VCaP (cell line): ENCODE measurements at regions not wholly inside any gene's neighbourhood (a gene's known extent, or its start where the extent isn't known, plus 50 kb on each side); places are given as distances from the start of the nearest gene placed in this dataset.

Source experiments
- H3K27ac ChIP-seq: fragments of 450-650 bp; 2 replicates; pipeline ENCODE4 v1.5.1; 2017
- TF ChIP-seq, protein P1 (sequence below): fragments of 450-650 bp; conservative IDR thresholded peaks from 2 replicates; pipeline ENCODE4 v1.5.1; 2017; ENCODE audit warnings: mild to moderate bottlenecking, moderate library complexity

DNA sequence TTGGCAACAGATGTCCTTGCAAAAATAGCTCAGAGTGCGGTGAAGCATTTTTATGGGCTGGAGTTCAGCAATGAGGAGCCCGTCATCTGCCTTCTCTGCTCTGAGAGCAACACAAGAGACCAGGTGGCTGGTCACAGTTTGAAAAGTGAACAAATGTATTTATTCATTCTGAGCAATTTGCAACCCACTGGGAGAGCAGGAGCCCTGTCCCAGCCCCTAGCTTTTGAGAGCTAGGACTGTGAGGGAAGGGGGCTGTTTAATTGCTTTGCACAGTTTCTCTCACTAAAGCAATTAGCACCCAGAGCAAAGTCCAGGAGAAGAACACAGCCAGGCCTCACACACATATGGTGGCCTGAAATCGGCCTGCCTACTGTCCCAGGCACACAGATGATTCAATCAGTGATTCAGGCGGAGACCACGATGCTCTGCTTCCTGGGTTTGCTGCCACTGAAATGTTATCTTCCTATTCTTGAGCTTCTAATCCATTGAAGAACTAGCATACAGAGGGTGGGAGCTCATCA lies 646.1 kb upstream of the ACVR2A start:
- TF ChIP-seq, protein P1, sequence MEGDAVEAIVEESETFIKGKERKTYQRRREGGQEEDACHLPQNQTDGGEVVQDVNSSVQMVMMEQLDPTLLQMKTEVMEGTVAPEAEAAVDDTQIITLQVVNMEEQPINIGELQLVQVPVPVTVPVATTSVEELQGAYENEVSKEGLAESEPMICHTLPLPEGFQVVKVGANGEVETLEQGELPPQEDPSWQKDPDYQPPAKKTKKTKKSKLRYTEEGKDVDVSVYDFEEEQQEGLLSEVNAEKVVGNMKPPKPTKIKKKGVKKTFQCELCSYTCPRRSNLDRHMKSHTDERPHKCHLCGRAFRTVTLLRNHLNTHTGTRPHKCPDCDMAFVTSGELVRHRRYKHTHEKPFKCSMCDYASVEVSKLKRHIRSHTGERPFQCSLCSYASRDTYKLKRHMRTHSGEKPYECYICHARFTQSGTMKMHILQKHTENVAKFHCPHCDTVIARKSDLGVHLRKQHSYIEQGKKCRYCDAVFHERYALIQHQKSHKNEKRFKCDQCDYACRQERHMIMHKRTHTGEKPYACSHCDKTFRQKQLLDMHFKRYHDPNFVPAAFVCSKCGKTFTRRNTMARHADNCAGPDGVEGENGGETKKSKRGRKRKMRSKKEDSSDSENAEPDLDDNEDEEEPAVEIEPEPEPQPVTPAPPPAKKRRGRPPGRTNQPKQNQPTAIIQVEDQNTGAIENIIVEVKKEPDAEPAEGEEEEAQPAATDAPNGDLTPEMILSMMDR, result no peak
- H3K27ac ChIP-seq, result no peak overlapping the region

DNA sequence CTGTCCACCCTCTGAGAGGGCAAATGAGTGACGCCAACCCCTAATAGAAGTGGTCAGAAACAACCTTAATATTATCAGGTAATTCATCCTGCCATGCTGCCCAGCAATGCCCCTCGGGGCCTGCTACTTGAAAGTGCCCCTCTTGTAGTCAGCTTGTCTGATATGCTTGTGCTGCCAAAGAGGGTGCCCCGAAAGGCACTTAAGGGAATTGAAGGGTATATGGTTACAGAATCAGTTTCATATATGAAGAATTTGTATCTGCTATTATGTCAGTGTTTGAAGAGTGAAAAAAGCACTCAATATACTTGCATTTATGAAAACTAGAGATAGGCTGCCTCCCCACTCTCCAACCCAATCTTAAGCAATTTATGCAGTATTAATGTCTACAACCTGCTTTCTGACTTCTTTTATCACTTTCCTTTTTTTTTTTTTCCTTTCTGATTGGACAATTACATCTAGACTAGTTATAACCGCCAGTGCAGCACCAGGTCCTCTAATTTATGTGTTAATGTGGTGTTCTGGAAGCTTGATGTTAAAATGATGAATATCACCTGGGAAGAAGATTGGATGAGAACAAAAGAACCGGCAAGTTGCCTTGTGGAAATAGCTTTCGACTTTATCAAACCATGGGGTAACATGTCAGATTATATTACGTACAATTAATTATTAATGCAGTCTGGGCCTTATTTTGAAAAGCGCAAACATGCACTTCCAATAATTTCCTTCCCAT lies 646.9 kb upstream of the ACVR2A start:
- TF ChIP-seq, protein P1, result no peak
- no peak overlapping the region for H3K27ac ChIP-seq

DNA sequence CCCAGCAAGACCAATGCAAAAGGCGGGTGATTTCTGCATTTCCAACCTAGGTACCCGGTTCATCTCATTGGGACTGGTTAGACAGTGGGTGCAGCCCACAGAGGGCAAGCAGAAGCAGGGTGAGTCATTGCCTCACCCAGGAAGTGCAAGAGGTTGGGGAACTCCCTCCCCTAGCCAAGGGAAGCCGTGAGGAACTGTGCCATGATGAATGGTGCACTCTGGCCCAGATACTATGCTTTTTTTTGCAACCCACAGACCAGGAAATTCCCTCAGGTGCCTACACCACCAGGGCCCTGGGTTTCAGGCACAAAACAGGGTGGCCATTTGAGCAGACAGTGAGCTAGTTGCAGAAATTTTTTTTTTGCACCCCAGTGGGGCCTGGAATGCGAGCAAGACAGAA lies 662.6 kb upstream of the ACVR2A start:
- H3K27ac ChIP-seq, result no peak overlapping the region
- TF ChIP-seq, protein P1, result no peak

DNA sequence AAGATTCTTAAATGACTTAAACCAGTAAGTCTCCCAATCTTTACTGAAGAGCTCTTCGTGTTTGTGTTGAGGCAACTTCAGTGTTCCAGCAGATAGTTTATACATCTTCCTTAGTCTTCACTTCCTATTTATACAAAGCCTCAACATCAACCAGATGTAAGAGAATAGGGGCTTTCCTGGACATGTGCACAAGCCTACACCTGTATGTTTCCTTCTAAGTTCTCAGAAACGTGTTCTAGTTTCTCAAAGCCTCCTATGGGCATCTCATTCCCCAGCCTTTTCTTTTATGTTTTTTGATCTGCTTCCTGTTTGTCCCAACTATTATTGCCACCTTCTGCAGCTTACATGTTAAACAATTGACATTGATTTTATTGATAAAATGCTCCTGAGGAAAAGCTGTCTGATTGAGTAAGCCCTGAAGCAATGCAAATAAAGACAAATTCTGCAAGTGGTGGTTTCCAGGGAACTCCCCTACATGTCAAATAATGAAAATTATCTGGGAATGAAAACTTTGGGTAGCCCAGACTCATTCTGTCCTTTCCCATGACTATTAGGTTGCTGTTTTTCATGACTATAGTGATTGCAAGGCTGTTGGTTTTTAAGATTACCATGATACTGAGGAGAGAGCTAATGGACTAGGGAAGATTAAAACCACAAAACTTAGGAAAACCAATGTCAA lies 663.3 kb upstream of the ACVR2A start:
- TF ChIP-seq, protein P1, result no peak
- H3K27ac ChIP-seq, result no peak overlapping the region

DNA sequence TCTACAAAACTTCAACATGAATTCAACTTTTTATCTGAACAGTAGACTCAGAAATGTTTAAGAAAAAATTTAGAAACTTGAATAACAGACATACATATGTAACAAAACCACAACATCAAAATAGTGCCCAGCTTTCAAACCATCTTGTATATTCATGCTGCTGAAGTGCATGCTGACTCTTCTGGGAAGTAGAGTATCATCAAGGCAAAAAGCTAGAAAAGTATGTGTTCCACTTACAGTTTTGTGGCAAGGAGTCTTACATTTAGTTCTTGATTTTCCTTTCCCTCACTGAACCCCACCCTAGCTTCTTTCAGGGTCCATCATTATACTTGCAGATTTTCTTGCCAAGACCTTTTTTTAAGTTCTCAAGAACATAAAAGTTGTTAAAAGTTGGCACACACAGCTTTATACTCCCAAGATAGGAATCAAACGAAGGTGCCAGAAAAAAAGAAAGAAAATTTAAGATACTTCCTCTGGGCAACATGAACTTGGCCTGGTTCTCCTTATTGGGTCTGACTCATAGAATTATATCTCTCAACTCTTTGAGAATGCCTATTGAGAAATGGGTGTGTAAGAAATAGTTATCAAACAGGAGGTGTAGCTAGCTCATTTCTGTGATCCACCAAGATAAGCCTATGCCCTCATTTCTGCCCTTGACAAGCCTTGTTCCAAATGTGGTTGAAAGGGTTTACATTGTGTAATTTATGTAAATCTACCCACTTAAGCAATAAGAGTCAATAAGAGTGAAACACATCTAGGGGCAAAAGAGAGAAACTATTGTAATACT lies 667.6 kb upstream of the ACVR2A start:
- no peak overlapping the region for H3K27ac ChIP-seq
- TF ChIP-seq, protein P1, result no peak

DNA sequence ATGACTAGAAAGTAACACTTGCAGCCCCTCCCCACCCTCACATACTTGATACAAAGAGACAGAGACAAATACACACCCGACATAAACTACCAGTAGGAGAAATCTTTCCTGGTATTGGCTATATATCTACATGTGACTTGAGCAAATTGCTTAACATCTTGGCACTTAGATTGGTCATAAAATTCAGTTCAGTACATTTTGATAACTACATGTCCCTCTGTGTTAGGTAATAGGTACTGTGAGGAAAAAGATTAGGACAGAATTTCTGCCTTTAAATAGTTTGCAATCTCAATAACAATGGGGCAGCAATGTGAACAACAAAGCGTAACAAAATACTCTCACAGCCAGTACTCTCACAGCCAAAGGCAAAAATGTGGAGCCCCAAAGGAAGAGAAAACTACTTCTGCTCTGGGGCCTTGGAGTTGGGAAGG lies 670.0 kb upstream of the ACVR2A start:
- no peak overlapping the region for H3K27ac ChIP-seq
- TF ChIP-seq, protein P1, result no peak

DNA sequence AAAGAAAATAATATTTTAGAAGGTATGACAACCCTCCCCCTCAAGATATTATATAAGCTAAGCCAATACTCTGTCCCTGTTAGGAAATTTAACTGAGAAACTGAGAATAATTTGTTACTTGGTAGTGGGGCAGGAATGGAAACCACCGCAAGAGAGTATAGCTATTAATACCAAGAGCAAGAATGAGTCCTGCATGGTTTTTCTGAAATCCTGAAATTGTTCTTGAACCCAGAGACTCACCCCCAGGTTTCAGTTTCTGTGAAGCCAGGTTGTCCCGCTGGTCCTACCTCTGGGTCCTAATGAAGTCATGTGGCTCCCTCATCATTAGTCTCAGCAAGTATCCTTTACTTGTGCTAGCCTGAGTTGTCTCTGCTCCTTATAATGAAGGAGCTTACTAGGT lies 671.0 kb upstream of the ACVR2A start:
- TF ChIP-seq, protein P1, result no peak
- no peak overlapping the region for H3K27ac ChIP-seq
